ENCODE measurements at regions not wholly inside any gene's neighbourhood (a gene's known extent, or its start where the extent isn't known, plus 50 kb on each side); places are given as distances from the start of the nearest gene placed in this dataset.

DNA sequence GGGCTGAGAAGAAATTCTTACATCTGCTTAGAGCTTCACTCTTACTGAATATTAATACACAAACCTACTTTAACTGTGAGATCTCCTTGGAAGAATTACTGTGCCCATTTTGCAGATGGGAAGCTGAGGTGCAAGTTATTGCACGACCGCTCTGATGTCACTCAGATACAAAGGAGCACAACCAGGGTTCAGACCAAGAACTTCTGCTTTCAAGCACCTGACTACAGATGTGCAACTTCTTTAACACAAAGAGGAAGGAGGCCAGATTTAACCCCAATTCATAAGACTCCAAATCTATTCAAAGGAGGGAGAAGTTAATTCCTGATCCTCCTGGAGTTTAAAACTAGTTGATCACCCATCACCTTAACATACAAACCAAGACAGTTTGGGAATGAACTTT, 232.6 kb downstream of the VRK1 start:
- TF ChIP-seq POLR2A (IDR thresholded peaks at IDR 0.05), result no peak
- TF ChIP-seq, protein P1, sequence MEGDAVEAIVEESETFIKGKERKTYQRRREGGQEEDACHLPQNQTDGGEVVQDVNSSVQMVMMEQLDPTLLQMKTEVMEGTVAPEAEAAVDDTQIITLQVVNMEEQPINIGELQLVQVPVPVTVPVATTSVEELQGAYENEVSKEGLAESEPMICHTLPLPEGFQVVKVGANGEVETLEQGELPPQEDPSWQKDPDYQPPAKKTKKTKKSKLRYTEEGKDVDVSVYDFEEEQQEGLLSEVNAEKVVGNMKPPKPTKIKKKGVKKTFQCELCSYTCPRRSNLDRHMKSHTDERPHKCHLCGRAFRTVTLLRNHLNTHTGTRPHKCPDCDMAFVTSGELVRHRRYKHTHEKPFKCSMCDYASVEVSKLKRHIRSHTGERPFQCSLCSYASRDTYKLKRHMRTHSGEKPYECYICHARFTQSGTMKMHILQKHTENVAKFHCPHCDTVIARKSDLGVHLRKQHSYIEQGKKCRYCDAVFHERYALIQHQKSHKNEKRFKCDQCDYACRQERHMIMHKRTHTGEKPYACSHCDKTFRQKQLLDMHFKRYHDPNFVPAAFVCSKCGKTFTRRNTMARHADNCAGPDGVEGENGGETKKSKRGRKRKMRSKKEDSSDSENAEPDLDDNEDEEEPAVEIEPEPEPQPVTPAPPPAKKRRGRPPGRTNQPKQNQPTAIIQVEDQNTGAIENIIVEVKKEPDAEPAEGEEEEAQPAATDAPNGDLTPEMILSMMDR (IDR thresholded peaks at IDR 0.05), result no peak
